GF-D8 (cell line): ENCODE measurements at regions not wholly inside any gene's neighbourhood (a gene's known extent, or its start where the extent isn't known, plus 50 kb on each side); places are given as distances from the start of the nearest gene placed in this dataset.
"Not testable (repeated sequence)": the region's sequence is repeated elsewhere in the genome, so short reads cannot be mapped to it uniquely, and the experiment has no call there.

Source experiments
- DNase-seq: peaks from one replicate; lab custom pipeline; 2025; lab: John Stamatoyannopoulos, UW

- peak; percentile 50 for DNase-seq
Observed at GRCh38 chr5:50501491-50502228, 60.6 kb upstream of the EMB start.

GRCh38 chr5:50513028-50513457 lies 72.0 kb upstream of the EMB start:
- not testable (repeated sequence) for DNase-seq

GRCh38 chr5:50521060-50521459 lies 80.0 kb upstream of the EMB start:
- not testable (repeated sequence) for DNase-seq

- not testable (repeated sequence) for DNase-seq
Observed at GRCh38 chr5:50527514-50528060, 86.5 kb upstream of the EMB start.

- no peak for DNase-seq
Observed at GRCh38 chr5:50535393-50535792, 94.3 kb upstream of the EMB start.

- DNase-seq: not testable (repeated sequence)
Observed at GRCh38 chr5:50537534-50537933, 96.4 kb upstream of the EMB start.

- DNase-seq: no peak
Observed at GRCh38 chr5:50547303-50547702, 106.2 kb upstream of the EMB start.

GRCh38 chr5:50550267-50550666 lies 109.2 kb upstream of the EMB start:
- no peak for DNase-seq

- no peak for DNase-seq
Observed at GRCh38 chr5:50550993-50551392, 109.9 kb upstream of the EMB start.

GRCh38 chr5:50553560-50553984 lies 112.5 kb upstream of the EMB start:
- no peak for DNase-seq

GRCh38 chr5:50558640-50559039 lies 107.8 kb upstream of the PARP8 start:
- DNase-seq: not testable (repeated sequence)

- DNase-seq: no peak
Observed at GRCh38 chr5:50559955-50560354, 106.5 kb upstream of the PARP8 start.

GRCh38 chr5:50562694-50563093 lies 103.7 kb upstream of the PARP8 start:
- DNase-seq: no peak

GRCh38 chr5:50564079-50564478 lies 102.4 kb upstream of the PARP8 start:
- peak; percentile 48 for DNase-seq

- no peak for DNase-seq
Observed at GRCh38 chr5:50564558-50564957, 101.9 kb upstream of the PARP8 start.

- no peak for DNase-seq
Observed at GRCh38 chr5:50574121-50574520, 92.3 kb upstream of the PARP8 start.

GRCh38 chr5:50575740-50576139 lies 90.7 kb upstream of the PARP8 start:
- no peak for DNase-seq

GRCh38 chr5:50576265-50576664 lies 90.2 kb upstream of the PARP8 start:
- DNase-seq: no peak

- DNase-seq: no peak
Observed at GRCh38 chr5:50576686-50577256, 89.7 kb upstream of the PARP8 start.

- DNase-seq: no peak
Observed at GRCh38 chr5:50580506-50580905, 85.9 kb upstream of the PARP8 start.

- not testable (repeated sequence) for DNase-seq
Observed at GRCh38 chr5:50581845-50582244, 84.6 kb upstream of the PARP8 start.

- no peak for DNase-seq
Observed at GRCh38 chr5:50582699-50583098, 83.7 kb upstream of the PARP8 start.

GRCh38 chr5:50583621-50584020 lies 82.8 kb upstream of the PARP8 start:
- DNase-seq: no peak
